ENCODE measurements at regions not wholly inside any gene's neighbourhood (a gene's known extent, or its start where the extent isn't known, plus 50 kb on each side); places are given as distances from the start of the nearest gene placed in this dataset.

GRCh38 chr10:47141349-47141748 lies 158.6 kb upstream of the GDF10 start:
- no peaks in the 10 kb centered on the region for H3K36me3 ChIP-seq (ENCODE audit: control insufficient read depth in 4 of 4, insufficient read depth in 4 of 4, low read length in 4 of 4)
- no peak overlapping the region for H3K27ac ChIP-seq (ENCODE audit: low read depth in 1 of 2, low read length in 1 of 2)
- no peak for ATAC-seq (ENCODE audit: insufficient read depth, low FRiP score)
- H3K9me3 ChIP-seq (ENCODE audit: control insufficient read depth in 4 of 4, insufficient read depth in 3 of 4, low read length in 3 of 4) = peaks cover 0 to 2% (median 0%) of the 10 kb centered on the region in 4 donors
- no peaks in the 10 kb centered on the region for H3K27me3 ChIP-seq (ENCODE audit: control insufficient read depth in 3 of 3, insufficient read depth in 3 of 3, low read length in 2 of 3)
- H3K4me3 ChIP-seq = no peak overlapping the region
- TF ChIP-seq CTCF (IDR thresholded peaks at IDR 0.05; ENCODE audit: control extremely low read depth, extremely low read depth) = no peak
- H3K9ac ChIP-seq (ENCODE audit: insufficient read depth in 1 of 2, low read length in 2 of 2) = no peak overlapping the region
- no peaks in the 10 kb centered on the region for H3K4me1 ChIP-seq (ENCODE audit: control insufficient read depth in 5 of 5, insufficient read depth in 5 of 5, low read length in 5 of 5)
- no peak for DNase-seq
- 88 to 90% methylated on average over 5 of the region's 5 CpGs for WGBS, 2 donors

DNA sequence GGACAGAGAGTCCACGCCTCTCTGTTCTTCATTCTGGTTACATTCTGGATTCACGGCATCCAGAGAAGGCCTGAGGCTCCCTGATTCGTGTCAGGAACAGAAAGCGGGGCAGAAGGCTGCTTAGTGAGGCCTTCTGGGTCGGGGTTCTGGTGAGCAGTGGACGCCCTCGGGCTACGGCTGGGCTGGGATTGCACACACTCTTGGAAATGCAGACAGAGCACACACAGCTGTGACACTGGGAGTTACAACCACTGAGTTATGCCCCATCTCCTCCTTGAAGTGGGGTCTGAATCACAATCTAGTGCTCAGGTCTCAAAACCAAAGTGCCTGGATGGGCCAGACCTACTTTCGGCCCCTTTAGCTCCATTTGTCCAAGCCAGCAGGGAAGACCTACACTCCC lies 156.9 kb upstream of the GDF10 start:
- Histone ChIP-seq H3K27me3 (ENCODE audit: control insufficient read depth in 3 of 3, insufficient read depth in 3 of 3, low read length in 2 of 3) (no peaks in the 10 kb centered on the region), H3K9me3 (ENCODE audit: control insufficient read depth in 4 of 4, insufficient read depth in 3 of 4, low read length in 3 of 4) (peaks cover 0 to 2% (median 0%) of the 10 kb centered on the region in 4 donors), H3K4me1 (ENCODE audit: control insufficient read depth in 5 of 5, insufficient read depth in 5 of 5, low read length in 5 of 5) (no peaks in the 10 kb centered on the region), H3K4me3 (no peak overlapping the region), H3K9ac (ENCODE audit: insufficient read depth in 1 of 2, low read length in 2 of 2) (no peak overlapping the region), H3K36me3 (ENCODE audit: control insufficient read depth in 4 of 4, insufficient read depth in 4 of 4, low read length in 4 of 4) (no peaks in the 10 kb centered on the region), H3K27ac (ENCODE audit: low read depth in 1 of 2, low read length in 1 of 2) (no peak overlapping the region)
- 91 to 94% methylated on average over 9 of the region's 9 CpGs for WGBS, 2 donors
- ATAC-seq (ENCODE audit: insufficient read depth, low FRiP score) (no peak), DNase-seq (no peak)
- TF ChIP-seq CTCF (IDR thresholded peaks at IDR 0.05; ENCODE audit: control extremely low read depth, extremely low read depth) = no peak

DNA sequence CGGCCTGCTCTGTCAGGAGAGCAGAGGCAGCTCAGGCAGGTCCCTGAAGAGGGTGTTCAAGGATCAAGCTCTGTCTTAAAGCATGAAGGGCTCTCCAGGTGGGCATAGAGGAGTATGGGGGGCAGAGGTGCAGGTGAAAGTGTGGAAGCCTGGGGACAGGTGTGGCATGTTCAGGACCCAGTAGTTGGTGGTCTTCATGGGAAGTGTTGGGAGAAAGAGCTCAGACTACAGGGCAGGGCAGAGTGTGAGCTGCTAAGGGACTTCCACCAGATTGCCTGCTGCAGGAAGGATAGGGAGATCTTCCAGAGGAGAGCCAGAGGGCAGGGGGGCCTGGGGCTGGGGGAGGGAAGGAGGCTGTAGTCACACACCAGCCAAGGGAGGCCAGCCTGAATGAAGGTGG lies 156.5 kb upstream of the GDF10 start:
- Histone ChIP-seq H3K4me1 (ENCODE audit: control insufficient read depth in 5 of 5, insufficient read depth in 5 of 5, low read length in 5 of 5) (no peaks in the 10 kb centered on the region), H3K27ac (ENCODE audit: low read depth in 1 of 2, low read length in 1 of 2) (no peak overlapping the region), H3K9ac (ENCODE audit: insufficient read depth in 1 of 2, low read length in 2 of 2) (no peak overlapping the region), H3K27me3 (ENCODE audit: control insufficient read depth in 3 of 3, insufficient read depth in 3 of 3, low read length in 2 of 3) (no peaks in the 10 kb centered on the region), H3K36me3 (ENCODE audit: control insufficient read depth in 4 of 4, insufficient read depth in 4 of 4, low read length in 4 of 4) (no peaks in the 10 kb centered on the region), H3K9me3 (ENCODE audit: control insufficient read depth in 4 of 4, insufficient read depth in 3 of 4, low read length in 3 of 4) (peaks cover 0 to 2% (median 0%) of the 10 kb centered on the region in 4 donors), H3K4me3 (no peak overlapping the region)
- 74 to 95% methylated on average over 1 of the region's 1 CpG for WGBS, 2 donors
- no peak for TF ChIP-seq CTCF (IDR thresholded peaks at IDR 0.05; ENCODE audit: control extremely low read depth, extremely low read depth)
- no peak for ATAC-seq (ENCODE audit: insufficient read depth, low FRiP score)
- no peak for DNase-seq

GRCh38 chr10:47144525-47144924 lies 155.5 kb upstream of the GDF10 start:
- ATAC-seq (ENCODE audit: insufficient read depth, low FRiP score) = no peak
- TF ChIP-seq CTCF (IDR thresholded peaks at IDR 0.05; ENCODE audit: control extremely low read depth, extremely low read depth) = no peak
- no peaks in the 10 kb centered on the region for H3K4me1 ChIP-seq (ENCODE audit: control insufficient read depth in 5 of 5, insufficient read depth in 5 of 5, low read length in 5 of 5)
- no peaks in the 10 kb centered on the region for H3K27me3 ChIP-seq (ENCODE audit: control insufficient read depth in 3 of 3, insufficient read depth in 3 of 3, low read length in 2 of 3)
- H3K27ac ChIP-seq (ENCODE audit: low read depth in 1 of 2, low read length in 1 of 2) = no peak overlapping the region
- H3K4me3 ChIP-seq = no peak overlapping the region
- WGBS, 2 donors = 96 to 100% methylated on average over 3 of the region's 3 CpGs
- no peaks in the 10 kb centered on the region for H3K36me3 ChIP-seq (ENCODE audit: control insufficient read depth in 4 of 4, insufficient read depth in 4 of 4, low read length in 4 of 4)
- peaks cover 0 to 2% (median 0%) of the 10 kb centered on the region in 4 donors for H3K9me3 ChIP-seq (ENCODE audit: control insufficient read depth in 4 of 4, insufficient read depth in 3 of 4, low read length in 3 of 4)
- DNase-seq = no peak
- no peak overlapping the region for H3K9ac ChIP-seq (ENCODE audit: insufficient read depth in 1 of 2, low read length in 2 of 2)
